Ovary (tissue), 7 donors: ENCODE measurements at regions not wholly inside any gene's neighbourhood (a gene's known extent, or its start where the extent isn't known, plus 50 kb on each side); places are given as distances from the start of the nearest gene placed in this dataset.

ENCODE experiments used
- DNase-seq, 5 donors: peaks; one replicate each; pipeline ENCODE4 v3.0.0-alpha.2; 2019 to 2020
- H3K27ac ChIP-seq, 2 donors: fragments of 200-600 bp; one replicate each; pipeline versions ENCODE4 v1.5.1 to v1.8.0; 2019 to 2022
- H3K27me3 ChIP-seq: fragments of 200-600 bp; one replicate; pipeline ENCODE4 v1.8.0; 2022
- H3K36me3 ChIP-seq: fragments of 200-600 bp; sonication (generic); one replicate; pipeline ENCODE4 v1.5.1; 2019
- H3K4me1 ChIP-seq: one replicate; pipeline ENCODE4 v1.8.1; 2013; ENCODE audit warnings: mild to moderate bottlenecking, moderate library complexity; ENCODE audit not compliant: insufficient read depth
- H3K4me3 ChIP-seq: fragments of 200-600 bp; sonication (generic); one replicate; pipeline ENCODE4 v1.5.1; 2017
- H3K9me3 ChIP-seq, 2 donors: fragments of 200-600 bp in 1 of 2; sonication (generic) in 1 of 2; one replicate each; pipeline versions ENCODE4 v1.5.1 to v1.8.1; 2013 to 2019; ENCODE audit warnings: mild to moderate bottlenecking in 1 of 2, moderate library complexity in 1 of 2
- EP300 ChIP-seq: sonication (generic); formaldehyde crosslinking; IDR thresholded peaks from one replicate; pipeline ENCODE4 v1.6.1; 2017; ENCODE audit warnings: antibody characterized with exemption
- POLR2A ChIP-seq: fragments of 450-650 bp; IDR thresholded peaks from one replicate; pipeline ENCODE4 v1.6.1; 2017; ENCODE audit warnings: antibody characterized with exemption, mild to moderate bottlenecking, moderate library complexity
- WGBS, 3 donors: extraction: QIAGEN DNeasy Blood & Tissue Kit in 1 of 3; methylation state at CpG; one replicate each; pipeline versions ENCODE4 v1.1.5 to v1.1.7; 2013 to 2017; 5-methylcytosine and 5-hydroxymethylcytosine counted together
- intact Hi-C, 4 donors: fragments of 100-400 bp; cut with DNase I; formaldehyde crosslinking; loops; one replicate each; pipeline versions ENCODE4 v1.11.0 to v1.15.1; 2022 to 2023
- TF ChIP-seq, protein P1 (sequence below), 3 donors: fragments of 450-650 bp in 2 of 3; fragments of 200-600 bp in 1 of 3; IDR thresholded peaks; one replicate each; pipeline versions ENCODE4 v1.5.1 to v1.8.0; 2016 to 2022; ENCODE audit warnings: antibody characterized with exemption in 3 of 3, mild to moderate bottlenecking in 1 of 3
- donor health status: DM: no; HTN: no; CAD: no; lungs with moderate emphysema.
- donor health status: DM: no; HTN: no; CAD: no.
- donor health status: Bipolar disorder and iron deficiency.
- donor health status: DM: no; HTN: no; CAD: no.
- donor health status: DM: yes; HTN: yes; CAD: no.

DNA sequence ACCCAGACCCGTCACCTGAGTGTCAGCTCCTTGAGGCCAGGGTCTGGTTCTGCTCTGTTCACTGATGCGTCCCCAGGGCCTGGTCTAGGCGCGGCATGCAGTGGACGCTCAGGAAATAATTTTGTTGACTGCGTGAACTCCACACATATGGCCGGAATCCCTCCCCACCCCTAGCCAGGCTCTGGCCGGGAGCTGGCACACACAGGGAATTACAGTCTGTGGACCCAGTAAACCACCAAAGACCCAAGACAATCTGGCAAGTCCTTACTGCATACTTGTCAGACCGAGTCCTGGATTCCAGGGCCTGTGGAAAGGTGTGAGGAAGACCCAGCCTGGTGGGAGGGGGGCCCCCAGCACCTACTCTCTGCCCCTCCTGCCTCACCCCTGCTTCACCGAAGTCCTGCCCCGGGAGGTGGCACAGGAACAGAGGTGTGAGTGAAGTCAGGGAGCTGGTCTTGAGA lies 113.0 kb upstream of the IER5L start:
- TF ChIP-seq POLR2A (no peak), EP300 (no peak)
- TF ChIP-seq, protein P1, sequence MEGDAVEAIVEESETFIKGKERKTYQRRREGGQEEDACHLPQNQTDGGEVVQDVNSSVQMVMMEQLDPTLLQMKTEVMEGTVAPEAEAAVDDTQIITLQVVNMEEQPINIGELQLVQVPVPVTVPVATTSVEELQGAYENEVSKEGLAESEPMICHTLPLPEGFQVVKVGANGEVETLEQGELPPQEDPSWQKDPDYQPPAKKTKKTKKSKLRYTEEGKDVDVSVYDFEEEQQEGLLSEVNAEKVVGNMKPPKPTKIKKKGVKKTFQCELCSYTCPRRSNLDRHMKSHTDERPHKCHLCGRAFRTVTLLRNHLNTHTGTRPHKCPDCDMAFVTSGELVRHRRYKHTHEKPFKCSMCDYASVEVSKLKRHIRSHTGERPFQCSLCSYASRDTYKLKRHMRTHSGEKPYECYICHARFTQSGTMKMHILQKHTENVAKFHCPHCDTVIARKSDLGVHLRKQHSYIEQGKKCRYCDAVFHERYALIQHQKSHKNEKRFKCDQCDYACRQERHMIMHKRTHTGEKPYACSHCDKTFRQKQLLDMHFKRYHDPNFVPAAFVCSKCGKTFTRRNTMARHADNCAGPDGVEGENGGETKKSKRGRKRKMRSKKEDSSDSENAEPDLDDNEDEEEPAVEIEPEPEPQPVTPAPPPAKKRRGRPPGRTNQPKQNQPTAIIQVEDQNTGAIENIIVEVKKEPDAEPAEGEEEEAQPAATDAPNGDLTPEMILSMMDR (IDR thresholded peaks at IDR 0.05) = no peak
- intact Hi-C loops = no loop called here
- WGBS, 3 donors = 85 to 91% (median 87%) methylated on average over 11 of the region's 11 CpGs
- Histone ChIP-seq H3K9me3 (no peaks in the 10 kb centered on the region), H3K36me3 (no peaks in the 10 kb centered on the region), H3K4me1 (no peaks in the 10 kb centered on the region), H3K27ac (no peak overlapping the region), H3K4me3 (no peak overlapping the region), H3K27me3 (no peaks in the 10 kb centered on the region)
- peak in 4 of 5 donors; percentile 7 to 23 (median 14) for DNase-seq

DNA sequence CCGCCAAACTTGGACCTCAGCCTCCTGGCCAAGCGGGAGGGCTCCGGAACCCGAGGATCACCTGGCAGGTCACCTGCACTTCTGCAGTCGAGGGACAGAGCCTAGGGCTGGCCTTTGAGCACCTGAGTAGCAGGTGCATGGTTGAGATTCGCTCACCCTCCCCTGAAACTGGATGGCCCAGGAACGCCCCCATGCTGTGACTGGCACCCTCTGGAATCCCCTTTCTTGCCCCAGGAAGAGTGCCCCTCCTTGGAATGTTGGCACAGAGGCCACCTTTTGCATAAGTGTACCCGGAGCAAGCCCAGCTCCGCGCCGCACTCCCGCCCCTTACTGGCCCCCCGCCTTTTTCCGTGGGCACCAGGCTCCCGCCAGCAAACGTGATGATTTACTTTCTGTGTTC lies 112.5 kb upstream of the IER5L start:
- 76 to 88% (median 83%) methylated on average over 16 of the region's 16 CpGs for WGBS, 3 donors

DNA sequence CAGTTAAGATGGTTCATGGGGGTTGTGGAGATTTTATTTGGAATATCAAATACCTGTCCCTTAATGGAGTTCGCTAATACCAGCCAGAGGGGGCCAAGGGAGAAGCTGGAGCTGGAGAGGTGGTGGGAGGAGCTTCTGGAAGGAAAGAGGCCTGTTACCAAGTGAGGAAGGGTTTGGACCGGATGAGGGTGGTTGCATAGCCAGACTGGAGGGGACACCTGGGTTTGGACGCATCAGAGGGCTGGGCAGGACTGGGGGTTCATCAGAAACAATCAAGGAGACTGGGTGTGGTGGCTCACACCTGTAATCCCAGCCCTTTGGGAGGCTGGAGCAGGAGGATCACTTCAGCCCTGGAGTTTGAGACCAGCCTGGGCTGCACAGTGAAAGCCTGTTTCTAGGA lies 111.8 kb upstream of the IER5L start:
- H3K27me3 ChIP-seq = no peaks in the 10 kb centered on the region
- H3K4me3 ChIP-seq = no peak overlapping the region
- 74 to 86% (median 84%) methylated on average over 3 of the region's 3 CpGs for WGBS, 3 donors
- intact Hi-C loops = no loop called here
- H3K27ac ChIP-seq = no peak overlapping the region
- H3K4me1 ChIP-seq = no peaks in the 10 kb centered on the region
- no peaks in the 10 kb centered on the region for H3K9me3 ChIP-seq
- DNase-seq = peak in 3 of 5 donors; percentile 3 to 13 (median 10)
- no peaks in the 10 kb centered on the region for H3K36me3 ChIP-seq
- TF ChIP-seq POLR2A (no peak), EP300 (no peak)
- TF ChIP-seq, protein P1 (IDR thresholded peaks at IDR 0.05) = no peak

More for the DNA sequence above, 112.5 kb upstream of the IER5L start:
- intact Hi-C loops = no loop called here
- Histone ChIP-seq H3K36me3 (no peaks in the 10 kb centered on the region), H3K4me3 (no peak overlapping the region), H3K9me3 (no peaks in the 10 kb centered on the region), H3K4me1 (no peaks in the 10 kb centered on the region), H3K27ac (no peak overlapping the region), H3K27me3 (no peaks in the 10 kb centered on the region)
- TF ChIP-seq, protein P1 (IDR thresholded peaks at IDR 0.05) = no peak
- TF ChIP-seq EP300 (no peak), POLR2A (no peak)
- peak in 4 of 5 donors; percentile 6 to 24 (median 15) for DNase-seq

DNA sequence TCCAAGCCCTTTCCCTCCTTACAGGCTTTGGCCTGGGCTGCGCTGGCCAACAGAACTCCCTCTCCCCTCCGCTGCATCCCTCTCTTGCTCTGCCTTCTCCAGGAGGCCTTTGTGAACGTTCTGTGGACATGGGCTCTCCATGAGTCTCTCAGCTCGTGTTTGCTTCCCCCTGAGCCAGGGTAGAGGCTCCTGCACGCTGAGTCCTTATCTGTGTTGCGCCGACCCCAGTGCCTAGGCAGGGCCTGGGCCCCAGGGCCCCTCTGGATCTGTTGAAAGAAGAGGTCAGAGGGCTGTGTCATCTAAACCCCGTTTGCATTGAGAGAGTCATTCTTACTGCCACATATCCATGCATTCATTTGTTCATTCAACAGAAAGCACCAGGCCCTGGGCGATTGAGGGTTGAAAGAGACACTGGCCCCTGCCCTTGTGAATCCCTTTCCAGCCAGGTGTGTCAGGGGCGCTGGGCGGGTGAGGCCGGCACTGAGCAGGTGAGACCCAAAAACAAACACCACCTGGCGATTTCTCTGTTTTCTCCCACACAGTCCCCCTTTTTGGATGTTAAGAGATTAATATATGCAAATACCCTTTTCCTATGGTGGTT lies 111.2 kb upstream of the IER5L start:
- H3K9me3 ChIP-seq = no peaks in the 10 kb centered on the region
- no peaks in the 10 kb centered on the region for H3K4me1 ChIP-seq
- H3K36me3 ChIP-seq = no peaks in the 10 kb centered on the region
- peak in 3 of 5 donors; percentile 6 to 21 (median 10) for DNase-seq
- no peak for TF ChIP-seq EP300
- no peak for TF ChIP-seq POLR2A
- TF ChIP-seq, protein P1 (IDR thresholded peaks at IDR 0.05) = no peak
- no peak overlapping the region for H3K4me3 ChIP-seq
- 79 to 85% (median 82%) methylated on average over 13 of the region's 13 CpGs for WGBS, 3 donors
- intact Hi-C loops = no loop called here
- no peak overlapping the region for H3K27ac ChIP-seq
- H3K27me3 ChIP-seq = no peaks in the 10 kb centered on the region
